Activated CD4-positive, CD25-positive, alpha-beta regulatory T cell treated with anti-CD3 and anti-CD28 coated beads, Interleukin-2, amount 50 U/mL, for 24 hours (primary cell): ENCODE measurements at regions not wholly inside any gene's neighbourhood (a gene's known extent, or its start where the extent isn't known, plus 50 kb on each side); places are given as distances from the start of the nearest gene placed in this dataset.

ENCODE experiments used
- ATAC-seq, 2 donors: fragments of 150-1000 bp; cut with Tn5 transposase; one replicate each; pipeline ENCODE4 v1.10.0; 2021; ENCODE audit warnings: mild to moderate bottlenecking in 1 of 2, moderate library complexity in 1 of 2

DNA sequence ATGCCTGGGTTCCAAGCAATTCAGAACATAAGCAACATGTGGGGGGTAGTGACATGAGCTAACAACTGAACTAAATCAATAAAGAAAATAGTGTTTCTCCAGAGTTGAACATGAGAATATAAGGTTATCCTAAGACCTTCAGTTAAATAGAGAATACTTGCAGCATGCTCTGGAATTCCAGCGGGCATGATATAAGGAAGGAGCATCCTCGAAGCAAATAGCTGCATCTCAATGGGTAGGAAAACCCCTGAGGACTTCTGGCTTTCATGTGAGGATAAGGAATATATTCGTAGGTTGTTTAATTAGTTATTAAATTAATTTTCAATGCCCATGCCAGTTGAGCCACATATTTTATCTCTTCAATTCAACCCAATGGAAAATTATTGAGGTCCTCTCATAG, 631.2 kb upstream of the EPHA7 start:
- no peak for ATAC-seq

DNA sequence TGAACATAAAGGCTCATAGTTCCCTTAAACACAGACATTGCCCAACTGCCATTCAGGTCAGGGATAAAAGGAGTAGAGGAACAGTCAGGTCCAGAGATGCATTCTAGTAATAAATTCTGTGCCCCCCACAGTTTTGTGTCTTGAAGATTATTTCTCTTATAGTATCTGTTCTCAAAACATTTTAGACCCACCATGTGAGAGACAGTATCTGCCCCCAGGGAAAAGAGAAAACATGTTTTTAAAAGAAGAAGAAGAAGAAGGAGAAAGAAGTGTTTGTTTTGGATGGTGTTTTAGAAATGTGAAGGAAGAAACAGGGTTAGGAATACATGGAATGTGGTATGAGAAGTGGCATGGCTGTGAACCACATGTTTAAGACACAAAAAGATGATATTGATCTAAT, 629.6 kb upstream of the EPHA7 start:
- no peak for ATAC-seq

DNA sequence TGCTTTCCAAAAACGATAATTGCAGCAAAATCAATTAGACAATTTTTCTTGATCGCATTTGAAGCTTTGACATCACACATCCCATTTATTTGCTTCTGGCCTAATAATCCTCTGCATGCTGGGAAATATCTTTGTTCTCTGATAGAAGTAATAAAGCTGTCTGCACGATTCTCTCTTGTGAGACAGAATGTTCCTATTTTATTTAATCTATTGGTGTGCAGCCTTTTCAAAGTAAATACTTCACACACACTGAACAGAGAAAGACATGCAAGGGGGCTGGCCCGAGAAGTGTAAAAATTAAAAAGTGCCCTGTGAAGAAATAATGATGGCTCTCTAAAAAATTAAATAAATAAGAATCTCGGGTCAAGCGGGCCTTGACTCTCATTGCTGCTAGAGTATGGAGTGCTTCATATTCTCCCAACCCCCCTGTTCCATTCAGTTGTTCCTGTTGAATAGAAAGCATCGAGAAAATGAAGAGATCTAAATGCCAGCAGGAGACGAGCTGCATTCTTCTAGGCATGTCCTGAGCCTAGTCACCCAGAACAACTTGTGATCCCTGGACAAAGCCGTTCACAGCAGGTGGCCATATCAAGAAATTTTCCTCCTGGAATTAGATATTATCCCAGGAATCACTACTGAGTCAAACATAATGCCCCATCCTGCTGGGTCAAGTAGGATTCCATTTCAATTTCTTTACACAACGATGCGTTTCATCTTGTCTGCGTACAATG, 625.9 kb upstream of the EPHA7 start:
- ATAC-seq: no peak

DNA sequence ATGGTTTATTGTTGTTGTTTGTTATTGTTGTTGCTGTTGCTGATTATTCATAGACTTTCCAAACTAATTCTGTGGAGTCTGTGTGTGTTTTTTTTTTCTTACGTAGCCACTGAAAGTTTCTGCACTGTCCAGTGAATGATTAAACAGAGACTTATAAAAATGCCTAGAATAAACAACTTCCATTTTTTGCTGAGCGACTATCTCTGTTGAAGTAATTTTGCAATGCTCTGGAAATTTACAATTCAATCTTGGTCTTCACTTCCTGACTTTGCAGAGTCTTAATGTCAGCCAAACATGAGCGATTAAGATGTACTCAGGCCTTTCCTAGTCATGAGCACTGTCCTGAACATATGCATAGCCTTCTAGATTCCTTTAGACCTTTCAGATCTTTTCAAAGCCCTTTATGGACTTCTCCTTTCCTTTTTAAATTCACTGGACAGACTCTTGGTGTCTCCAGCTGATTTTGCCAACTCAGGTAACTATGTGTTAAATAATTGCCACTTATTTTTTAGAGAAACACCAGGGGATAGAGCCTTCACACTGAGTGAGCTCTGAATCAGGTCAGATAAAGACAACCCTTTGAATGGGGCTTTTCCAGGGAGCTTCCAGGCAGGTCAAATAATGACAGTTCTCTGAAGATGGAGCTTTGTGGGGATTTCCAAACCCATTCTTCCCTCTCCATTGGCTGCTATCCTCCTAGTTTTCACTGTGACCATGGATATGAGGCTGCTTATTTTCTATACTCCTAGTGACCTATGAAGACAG, 622.8 kb upstream of the EPHA7 start:
- ATAC-seq: no peak

DNA sequence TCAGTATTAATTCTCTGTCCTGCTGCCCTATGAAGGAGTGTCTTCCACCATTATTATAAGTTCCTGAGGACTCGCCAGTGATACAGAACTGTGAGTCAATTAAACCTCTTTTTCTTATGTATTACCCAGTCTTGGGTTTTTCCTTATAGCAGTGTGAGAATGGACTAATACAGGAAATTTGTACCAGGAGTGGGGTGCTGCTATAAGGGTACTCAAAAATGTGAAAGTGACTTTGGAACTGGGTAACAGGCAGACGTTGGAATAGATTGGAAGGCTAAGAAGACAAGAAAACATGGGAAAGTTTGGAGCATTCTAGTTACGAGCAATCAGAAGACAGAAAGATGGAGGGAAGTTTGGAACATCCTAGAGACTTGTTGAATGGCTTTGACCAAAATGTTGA, 616.7 kb upstream of the EPHA7 start:
- no peak for ATAC-seq

DNA sequence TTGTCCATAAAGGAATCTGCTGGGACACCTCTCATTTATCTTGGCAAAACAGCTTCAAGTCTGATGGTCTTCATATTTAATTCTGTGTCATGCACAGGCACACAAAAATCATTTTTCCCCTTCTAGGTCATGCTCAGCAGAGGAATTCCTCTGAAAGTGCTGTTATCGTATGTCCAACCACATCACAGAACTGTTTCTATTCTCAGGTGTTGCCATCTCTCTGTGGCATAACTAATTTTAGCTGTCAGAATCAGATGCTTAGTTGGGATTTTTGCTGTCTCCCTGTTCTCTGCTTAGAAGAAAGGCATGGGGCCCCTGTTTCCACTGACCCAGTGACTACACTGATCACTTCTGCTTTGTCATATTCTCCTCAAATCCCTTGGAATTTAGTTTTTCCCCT, 608.0 kb upstream of the EPHA7 start:
- no peak for ATAC-seq

DNA sequence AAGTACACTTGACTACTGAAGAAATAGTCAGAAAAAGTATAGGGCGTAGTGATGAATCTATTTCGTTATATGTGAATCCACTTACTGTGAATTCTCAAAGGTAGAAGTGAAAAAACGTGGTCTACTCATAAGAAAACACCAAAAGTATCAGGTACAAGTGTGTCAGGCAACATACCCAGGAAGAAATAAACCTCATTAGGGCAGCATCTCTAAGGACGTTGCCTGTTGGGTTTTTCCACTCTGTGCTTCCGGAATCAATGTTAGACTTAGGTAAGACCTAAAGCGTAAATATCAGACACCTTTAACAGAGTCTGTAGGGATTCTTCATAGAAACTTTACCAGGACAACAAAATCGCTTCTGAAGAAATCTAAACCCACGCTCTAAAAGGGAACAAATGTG, 607.2 kb upstream of the EPHA7 start:
- ATAC-seq: no peak

DNA sequence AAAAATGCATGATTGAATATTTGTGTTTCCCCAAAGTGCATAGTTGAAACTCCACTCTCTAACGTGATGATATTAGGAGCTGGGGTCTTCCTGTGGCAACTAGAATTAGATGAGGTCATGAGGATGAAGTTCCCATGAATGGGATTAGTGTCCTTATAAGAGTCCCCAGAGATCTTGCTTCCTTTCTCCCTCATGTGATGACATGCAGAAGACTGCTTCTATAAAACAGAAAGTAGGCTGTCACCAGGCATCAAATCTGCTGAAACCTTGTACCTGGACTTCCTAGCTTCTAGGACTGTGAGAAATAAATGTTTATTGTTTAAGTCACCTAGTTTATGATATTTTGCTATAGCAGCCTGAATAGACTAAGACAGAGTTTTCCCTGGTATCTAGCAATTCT, 586.5 kb upstream of the EPHA7 start:
- ATAC-seq: no peak

DNA sequence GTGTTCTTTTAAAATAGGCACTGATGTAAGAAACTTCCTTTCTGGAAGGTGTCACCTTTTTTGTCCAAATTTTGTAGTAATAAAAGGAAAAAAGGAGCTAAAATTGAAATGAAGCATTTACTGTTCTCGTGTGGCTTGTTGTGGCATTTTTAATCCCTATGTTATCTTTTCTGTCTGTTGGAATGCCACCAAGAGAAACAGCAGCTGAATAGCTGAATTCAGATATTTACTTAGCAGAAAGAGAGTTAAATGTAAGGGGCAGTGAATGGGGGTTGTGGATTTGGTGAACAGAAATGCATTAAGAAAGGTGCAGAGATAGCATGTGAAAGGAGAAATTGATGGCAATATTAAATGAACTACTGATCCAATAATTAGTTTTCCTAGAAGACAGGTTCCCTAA, 573.6 kb upstream of the EPHA7 start:
- no peak for ATAC-seq

DNA sequence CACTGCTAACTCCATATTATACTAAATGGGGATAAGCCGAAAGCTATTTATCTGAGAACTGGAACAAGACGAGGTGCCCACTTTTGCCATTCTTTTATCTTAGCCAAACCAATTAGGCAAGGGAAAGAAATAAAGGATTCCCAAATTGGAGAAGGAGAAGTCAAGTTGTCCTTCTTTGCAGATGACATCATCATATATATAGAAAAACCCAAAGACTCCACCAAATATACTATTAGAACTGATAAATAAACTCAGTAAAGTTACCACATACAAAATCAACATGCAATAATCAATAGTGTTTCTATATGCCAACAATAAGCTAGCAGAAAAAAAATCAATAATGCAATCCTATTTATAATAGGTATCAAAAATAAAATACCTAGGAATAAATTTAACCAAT, 570.3 kb upstream of the EPHA7 start:
- ATAC-seq: no peak

DNA sequence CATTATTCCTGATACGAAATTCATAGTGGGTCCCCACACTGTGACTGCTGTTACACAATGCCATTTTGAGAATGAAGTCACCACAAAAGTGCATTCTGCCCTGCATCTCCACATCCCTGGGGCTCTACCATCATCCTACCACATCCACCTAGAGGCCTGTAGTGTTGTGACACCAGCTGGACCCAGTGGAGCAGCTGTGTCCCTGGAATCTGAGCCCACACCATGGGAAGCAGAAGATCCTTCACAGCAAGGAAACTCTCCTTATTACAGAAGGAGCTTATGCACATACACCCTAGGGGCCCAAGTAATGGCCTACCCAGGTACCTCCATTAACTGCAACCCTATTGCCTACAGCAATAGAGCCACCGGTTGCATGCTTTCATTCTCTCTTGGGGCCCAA, 566.6 kb upstream of the EPHA7 start:
- ATAC-seq: no peak

DNA sequence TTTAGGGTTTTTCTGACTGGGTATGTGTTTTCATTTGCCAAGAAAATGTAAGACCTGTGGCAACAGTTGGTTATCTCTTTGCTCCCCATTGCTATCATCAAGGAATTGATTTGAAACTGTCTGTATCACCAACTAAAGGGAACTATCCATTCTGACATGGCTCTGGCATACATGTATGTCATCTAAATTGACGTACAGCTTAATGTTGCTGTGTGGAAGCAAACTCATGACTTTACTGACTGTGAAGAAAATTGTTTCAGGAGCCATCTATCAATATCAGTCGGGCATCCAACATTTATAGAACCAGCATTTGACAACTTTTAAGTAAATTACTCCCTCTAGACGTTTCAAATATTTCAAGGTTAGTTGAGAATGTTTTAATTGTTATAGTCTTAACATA, 555.8 kb upstream of the EPHA7 start:
- ATAC-seq: no peak

DNA sequence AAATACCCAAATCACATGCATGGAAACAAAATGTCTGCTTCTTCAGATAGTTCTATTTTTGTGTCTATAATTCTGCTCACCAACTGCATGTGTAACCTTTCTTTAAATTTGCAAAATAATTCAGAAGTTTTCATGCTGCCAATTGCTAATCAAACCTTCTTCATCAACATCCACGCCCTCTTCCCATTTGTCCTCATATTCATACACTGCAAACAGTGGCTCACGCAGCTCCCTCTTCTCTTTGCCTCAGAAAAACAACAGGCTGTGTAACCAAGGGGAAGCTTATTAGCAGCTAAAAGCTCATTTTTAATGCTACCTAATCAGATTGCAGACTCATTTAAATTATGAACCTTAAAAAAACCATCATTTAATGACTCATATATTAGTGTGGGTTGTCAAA, 555.0 kb upstream of the EPHA7 start:
- no peak for ATAC-seq

DNA sequence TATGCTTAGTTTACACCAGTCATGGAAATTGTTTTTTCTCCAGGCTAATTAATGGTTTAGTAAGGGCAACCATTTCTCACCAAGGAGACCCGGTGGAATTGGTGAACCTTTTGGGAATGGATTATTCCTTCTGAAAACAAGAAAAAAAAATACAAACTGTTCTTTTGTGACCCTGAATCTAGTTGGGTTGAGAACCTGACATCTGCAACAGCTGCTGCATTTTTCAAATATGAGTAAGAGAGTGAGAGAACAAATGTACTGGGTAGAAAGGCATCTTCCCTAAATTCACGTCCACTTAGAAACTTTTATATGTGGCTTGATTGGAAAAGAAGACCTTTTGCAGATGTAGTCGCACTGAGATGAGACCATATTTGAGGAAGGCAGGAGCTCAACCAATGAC, 553.4 kb upstream of the EPHA7 start:
- no peak for ATAC-seq

DNA sequence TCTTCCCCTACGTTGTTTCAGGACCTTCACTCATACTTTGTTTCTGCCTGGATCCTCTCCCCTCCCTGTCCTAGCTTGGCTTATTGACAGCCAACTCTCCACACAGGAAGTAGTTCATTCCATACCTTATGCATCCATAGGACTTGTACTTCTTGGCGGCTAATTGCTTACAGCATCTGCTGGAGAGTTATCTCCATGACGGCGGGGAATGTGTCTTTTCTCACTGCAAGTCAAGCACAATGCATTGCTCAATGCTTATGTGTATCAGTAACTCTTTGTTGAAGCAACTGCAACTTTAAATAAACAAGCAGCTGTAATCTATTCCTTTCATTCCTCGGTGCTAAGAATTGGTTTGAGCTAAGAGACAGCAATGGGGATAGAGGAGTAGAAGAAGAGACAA, 551.3 kb upstream of the EPHA7 start:
- ATAC-seq: no peak

DNA sequence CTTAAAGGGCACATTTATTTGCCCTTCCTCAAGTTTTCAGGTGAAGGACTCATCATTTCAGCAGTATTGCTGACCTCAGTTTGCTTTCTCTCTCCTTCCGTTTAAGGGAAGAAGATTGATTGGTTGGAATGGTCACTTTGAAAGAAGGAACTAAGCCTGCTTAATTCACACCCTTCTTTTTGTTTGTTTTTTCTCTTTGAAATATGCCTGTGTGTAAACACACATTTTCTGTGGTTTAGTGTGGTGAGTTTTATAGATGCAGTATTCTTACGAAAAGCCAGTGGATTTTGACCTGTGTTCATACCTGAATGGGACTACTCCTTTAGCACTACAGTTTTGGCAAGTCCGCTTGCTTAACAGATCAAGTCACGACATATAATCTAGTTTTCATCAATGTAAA, 548.8 kb upstream of the EPHA7 start:
- no peak for ATAC-seq

DNA sequence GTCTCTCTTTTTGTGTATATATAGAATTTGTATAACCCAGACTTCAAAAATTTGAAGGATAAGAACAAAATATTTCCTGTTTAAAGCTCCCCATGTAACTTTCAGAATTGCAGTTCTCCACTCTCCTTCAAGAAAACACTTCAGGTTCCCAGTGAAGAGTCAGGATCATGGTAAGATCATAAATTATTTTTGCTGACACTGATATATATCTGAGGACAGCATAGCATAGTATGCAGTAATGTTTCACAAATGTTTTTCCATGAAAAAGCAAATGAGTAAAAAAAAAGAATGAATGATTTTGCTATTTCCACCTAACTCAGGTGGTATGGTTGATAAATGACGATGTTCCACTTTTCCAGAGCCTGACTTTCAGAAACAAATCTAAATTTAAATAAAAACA, 545.6 kb upstream of the EPHA7 start:
- ATAC-seq: no peak

DNA sequence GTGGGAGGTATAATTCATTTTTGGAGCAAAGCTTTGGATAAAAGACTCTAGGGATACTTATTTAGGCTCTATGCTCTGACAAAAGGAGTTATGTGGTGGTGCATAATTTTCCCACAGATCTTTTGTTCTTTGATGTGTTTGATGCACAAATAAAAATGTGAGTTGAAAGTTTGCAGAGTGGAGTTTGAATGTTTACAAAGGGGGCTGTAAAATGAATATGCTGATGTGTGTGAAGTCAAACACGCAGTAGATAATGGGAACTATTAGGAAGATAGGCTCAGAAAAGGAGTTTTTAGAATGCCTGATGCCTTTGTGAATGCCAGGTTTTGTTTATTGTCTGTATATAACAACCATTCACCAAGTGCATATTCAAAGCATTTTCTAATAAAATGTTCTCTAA, 545.0 kb upstream of the EPHA7 start:
- ATAC-seq: no peak

DNA sequence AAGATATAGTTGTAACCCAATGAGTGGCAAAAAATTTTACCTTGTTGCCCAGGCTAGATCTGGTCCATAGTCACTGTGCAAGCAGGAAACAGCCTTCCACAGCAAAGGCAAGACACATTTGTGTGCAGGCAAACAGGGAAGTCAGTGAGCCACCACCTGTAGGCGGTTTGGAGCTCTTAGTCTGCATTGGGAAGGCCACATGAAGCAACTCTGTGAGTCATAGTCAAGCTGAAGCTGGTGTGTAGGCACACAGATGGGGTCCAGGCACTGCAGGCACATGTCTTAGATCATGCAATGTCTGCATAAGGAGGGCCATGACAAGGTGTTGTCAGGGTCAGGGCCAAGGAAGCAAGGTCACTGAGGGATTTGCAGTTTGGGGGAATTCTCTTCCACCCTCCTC, 543.2 kb upstream of the EPHA7 start:
- no peak for ATAC-seq

DNA sequence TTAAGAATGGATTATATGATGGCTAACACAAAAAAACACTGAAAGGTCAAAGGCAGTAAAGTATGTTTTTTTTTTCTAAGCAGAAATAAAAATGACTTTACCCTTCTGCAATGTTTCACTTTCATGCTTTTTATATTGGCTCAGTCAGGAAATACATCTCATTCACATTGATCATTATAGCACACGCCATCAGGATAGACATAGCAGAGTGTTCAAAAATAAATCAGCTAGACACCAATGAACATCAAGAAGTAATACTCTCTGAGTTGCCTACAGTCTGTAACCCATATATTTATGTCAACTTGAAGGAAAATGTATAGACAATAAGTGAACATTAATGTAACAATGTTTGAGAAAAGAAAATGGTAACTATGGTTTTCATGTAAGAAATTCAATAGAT, 535.2 kb upstream of the EPHA7 start:
- no peak for ATAC-seq

DNA sequence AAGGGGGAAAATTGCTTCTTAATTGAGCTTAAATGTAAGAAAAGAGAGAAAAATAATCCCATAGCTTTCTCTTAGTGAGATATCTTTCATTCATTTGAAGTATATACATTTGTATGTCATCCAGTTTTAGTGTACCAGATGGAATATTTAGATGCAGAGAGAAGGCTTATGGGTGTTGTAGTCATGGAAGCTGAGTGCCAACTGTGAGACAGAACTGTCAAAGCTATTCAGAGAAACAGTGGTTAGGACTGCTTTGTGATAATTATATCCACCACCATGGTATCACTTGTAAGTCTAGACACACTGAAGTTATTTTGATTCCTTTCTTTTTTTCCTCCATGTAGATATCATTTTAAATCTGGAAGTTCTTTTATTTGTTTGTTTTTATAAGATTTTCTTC, 524.3 kb upstream of the EPHA7 start:
- ATAC-seq: no peak

DNA sequence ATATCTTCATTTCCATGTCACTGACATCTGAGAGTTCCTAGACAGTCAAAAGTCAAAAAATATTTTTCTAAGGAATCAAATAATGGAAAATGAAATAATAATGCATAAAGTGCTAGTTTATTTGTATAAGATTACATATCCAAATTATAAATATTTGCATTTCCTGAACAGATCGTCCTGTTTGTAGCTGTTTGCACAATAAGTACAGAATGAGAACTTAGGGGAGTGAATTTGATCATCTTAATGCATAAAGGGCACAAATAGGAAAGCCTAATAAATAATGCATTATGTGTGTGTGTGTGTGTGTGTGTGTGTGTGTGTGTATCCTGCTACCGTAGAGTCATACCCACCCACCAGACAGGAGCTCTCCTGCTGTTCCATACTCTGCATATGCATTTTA, 521.0 kb upstream of the EPHA7 start:
- no peak for ATAC-seq

DNA sequence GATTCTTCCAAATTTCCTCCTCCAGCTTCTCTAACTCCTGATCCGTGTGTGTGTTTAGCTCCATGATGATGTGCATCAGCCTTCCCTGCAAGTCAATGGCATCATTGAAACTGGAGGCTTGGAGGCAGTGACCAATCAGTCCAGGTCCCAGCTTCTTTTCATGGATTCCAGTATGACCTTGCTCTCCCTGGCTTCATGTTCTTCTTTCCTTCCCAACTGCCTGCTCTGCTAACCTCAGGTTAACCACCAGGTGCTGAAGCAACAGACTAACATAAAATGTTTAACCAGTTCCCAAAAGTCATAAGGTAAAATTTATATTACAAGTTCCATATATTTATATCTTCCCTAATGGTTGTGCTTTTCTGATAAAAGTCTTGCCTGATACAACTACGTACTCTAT, 512.8 kb upstream of the EPHA7 start:
- ATAC-seq: no peak

DNA sequence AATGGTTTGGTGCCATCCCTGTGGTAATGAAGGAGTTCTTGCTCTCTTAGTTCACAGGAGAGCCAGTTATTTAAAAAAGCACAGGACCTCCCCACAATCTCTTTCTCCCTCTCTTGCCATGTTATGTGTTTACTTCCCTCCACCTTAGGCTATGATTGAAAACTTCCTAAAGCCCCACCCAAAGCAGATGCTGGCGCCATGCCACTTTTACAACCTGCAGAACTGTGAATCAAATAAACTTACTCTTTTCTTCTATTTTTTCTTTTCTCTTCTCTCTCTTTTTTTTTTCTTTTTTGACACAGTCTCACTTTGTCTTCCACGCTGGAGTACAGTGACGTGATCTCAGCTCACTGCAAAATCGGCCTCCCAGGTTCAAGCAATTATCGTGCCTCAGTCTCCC, 508.4 kb upstream of the EPHA7 start:
- no peak for ATAC-seq

DNA sequence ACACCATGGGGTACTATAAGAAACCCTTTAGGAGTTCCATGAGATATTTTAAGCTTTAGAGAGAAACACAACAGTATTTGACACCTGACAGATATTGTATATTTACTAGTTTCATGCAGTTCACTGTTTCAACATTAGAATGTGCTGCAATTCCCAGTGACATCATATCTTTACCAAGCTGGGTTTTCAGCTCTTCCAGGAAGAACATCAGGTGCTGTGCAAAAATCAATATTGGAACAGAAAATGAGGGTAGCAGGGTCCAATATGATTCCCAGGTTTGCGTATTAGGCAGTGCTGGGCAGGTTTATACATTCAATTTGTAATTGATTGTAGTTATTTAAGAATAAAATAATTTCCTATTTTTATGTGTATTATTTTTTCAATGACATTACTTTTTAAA, 500.0 kb upstream of the EPHA7 start:
- no peak for ATAC-seq
